ENCODE measurements at regions not wholly inside any gene's neighbourhood (a gene's known extent, or its start where the extent isn't known, plus 50 kb on each side); places are given as distances from the start of the nearest gene placed in this dataset.
A peak's percentile ranks its signal among the peaks of the same experiment; 100 is the strongest.

DNA sequence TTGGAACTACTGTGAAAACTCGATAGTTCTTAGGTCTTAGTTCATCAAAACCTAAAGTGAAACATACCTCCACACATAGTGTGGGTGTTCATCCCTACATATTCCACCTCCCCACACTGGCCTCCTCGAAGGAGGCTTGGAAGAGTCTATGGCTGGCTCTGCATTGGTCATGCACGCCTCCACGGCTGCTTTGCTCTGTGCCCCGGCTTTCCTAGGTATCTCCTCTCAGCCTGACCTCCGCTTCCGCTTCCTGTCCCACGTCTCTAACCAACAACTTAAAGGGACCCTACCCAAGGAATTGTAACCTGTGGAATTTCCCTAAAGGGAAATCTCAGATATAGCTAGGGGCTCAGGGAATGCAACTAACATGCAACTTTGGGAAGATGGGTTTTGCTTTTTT, 79.7 kb upstream of the MBNL2 start:
- no peaks in the 10 kb centered on the region for H3K27me3 Mint-ChIP-seq (ENCODE audit: insufficient read depth, unreplicated experiment)
- POLR2A ChIA-PET: interaction anchor here (0.5 kb wide), 1 partner anchor 154 kb away, joined by 8 read pairs; no protein-coding TSS in a partner anchor

DNA sequence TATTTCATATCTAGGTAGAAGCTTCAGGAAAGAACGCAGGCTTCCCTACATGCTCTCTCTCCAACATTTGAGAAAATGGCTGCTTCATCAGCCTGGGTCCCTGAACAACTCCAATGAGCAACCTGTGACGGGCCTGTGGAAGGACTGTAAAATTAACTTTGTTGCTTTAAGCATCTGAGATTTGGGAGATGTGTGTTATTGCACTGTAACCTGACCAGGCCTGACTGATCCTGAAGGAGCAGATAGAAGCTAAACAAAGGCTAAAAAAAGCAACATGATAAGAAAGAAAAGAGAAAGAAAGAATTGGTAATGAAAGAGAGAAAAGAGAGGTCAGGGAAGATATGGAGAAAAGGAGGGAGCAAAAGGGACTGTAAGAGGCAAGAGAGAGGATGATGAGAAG, 77.1 kb upstream of the MBNL2 start:
- Mint-ChIP-seq H3K4me1 (ENCODE audit: low read depth, unreplicated experiment) (peaks cover 32% of the 10 kb centered on the region), H3K36me3 (ENCODE audit: insufficient read depth, unreplicated experiment) (peaks cover 2% of the 10 kb centered on the region), H3K27me3 (ENCODE audit: insufficient read depth, unreplicated experiment) (no peaks in the 10 kb centered on the region), H3K27ac (ENCODE audit: unreplicated experiment) (no peak overlapping the region), H3K9me3 (ENCODE audit: unreplicated experiment) (no peaks in the 10 kb centered on the region), H3K4me3 (ENCODE audit: unreplicated experiment) (no peak overlapping the region)
- POLR2A ChIA-PET: no interaction called here
- CTCF ChIA-PET: no interaction called here
- BruUV-seq (replicated peaks): no TSS peak
- intact Hi-C loops (cut with micrococcal nuclease; ENCODE audit: unreplicated experiment): no loop called here
- H3K9me3 ChIP-seq: no peaks in the 10 kb centered on the region
- H3K36me3 ChIP-seq (ENCODE audit: control insufficient read depth, insufficient read depth, low read length): no peaks in the 10 kb centered on the region; the same call in none of the 2 replicates
- no peak for TF ChIP-seq CTCF (IDR thresholded peaks at IDR 0.05; ENCODE audit: insufficient read depth in 1 of 2, low read depth in 1 of 2, low read length in 1 of 2, severe bottlenecking in 1 of 2, unreplicated experiment in 1 of 2)
- peaks cover 16% of the 10 kb centered on the region for H3K4me1 ChIP-seq
- H3K27me3 ChIP-seq (replicated peaks; ENCODE audit: control insufficient read depth, insufficient read depth, low read length): no peaks in the 10 kb centered on the region
- no peak overlapping the region for H3K4me3 ChIP-seq (ENCODE audit: low read depth, low read length)
- DNase-seq: no peak

More for the DNA sequence above, 79.7 kb upstream of the MBNL2 start:
- H3K27ac Mint-ChIP-seq (ENCODE audit: unreplicated experiment): peak overlapping the region; percentile 91
- DNase-seq: peak; percentile 71 to 85
- H3K4me3 Mint-ChIP-seq (ENCODE audit: unreplicated experiment): peak overlapping the region; percentile 83
- CTCF ChIA-PET: interaction anchor here (1.3 to 4.0 kb wide), 2 partner anchors 33 to 70 kb away, joined by 4 to 33 read pairs; no protein-coding TSS in a partner anchor
- Histone ChIP-seq H3K9me3 (no peaks in the 10 kb centered on the region), H3K27me3 (replicated peaks; ENCODE audit: control insufficient read depth, insufficient read depth, low read length) (no peaks in the 10 kb centered on the region), H3K4me3 (ENCODE audit: low read depth, low read length) (peak overlapping the region; percentile 61), H3K4me1 (peaks cover 23% of the 10 kb centered on the region), H3K36me3 (ENCODE audit: control insufficient read depth, insufficient read depth, low read length) (no peaks in the 10 kb centered on the region; the same call in none of the 2 replicates)
- intact Hi-C loops (cut with micrococcal nuclease; ENCODE audit: unreplicated experiment): loop anchor here (5.0 kb wide), 1 partner anchor 115 kb away; no protein-coding TSS in a partner anchor
- no peaks in the 10 kb centered on the region for H3K9me3 Mint-ChIP-seq (ENCODE audit: unreplicated experiment)
- peaks cover 7% of the 10 kb centered on the region for H3K36me3 Mint-ChIP-seq (ENCODE audit: insufficient read depth, unreplicated experiment)
- TF ChIP-seq CTCF (IDR thresholded peaks at IDR 0.05; ENCODE audit: insufficient read depth in 1 of 2, low read depth in 1 of 2, low read length in 1 of 2, severe bottlenecking in 1 of 2, unreplicated experiment in 1 of 2): no peak
- peaks cover 37% of the 10 kb centered on the region for H3K4me1 Mint-ChIP-seq (ENCODE audit: low read depth, unreplicated experiment)
- BruUV-seq (replicated peaks): TSS peak; percentile 70

GRCh38 chr13:97148894-97149293, 73.2 kb upstream of the MBNL2 start:
- no peaks in the 10 kb centered on the region for H3K27me3 Mint-ChIP-seq (ENCODE audit: insufficient read depth, unreplicated experiment)
- peaks cover 6% of the 10 kb centered on the region for H3K4me1 Mint-ChIP-seq (ENCODE audit: low read depth, unreplicated experiment)
- Histone ChIP-seq H3K4me3 (ENCODE audit: low read depth, low read length) (no peak overlapping the region), H3K4me1 (no peaks in the 10 kb centered on the region), H3K27me3 (replicated peaks; ENCODE audit: control insufficient read depth, insufficient read depth, low read length) (no peaks in the 10 kb centered on the region), H3K9me3 (no peaks in the 10 kb centered on the region), H3K36me3 (ENCODE audit: control insufficient read depth, insufficient read depth, low read length) (no peaks in the 10 kb centered on the region; the same call in 1 of the 2 replicates)
- H3K4me3 Mint-ChIP-seq (ENCODE audit: unreplicated experiment): no peak overlapping the region
- H3K27ac Mint-ChIP-seq (ENCODE audit: unreplicated experiment): no peak overlapping the region
- no TSS peak for BruUV-seq (replicated peaks)
- TF ChIP-seq CTCF (IDR thresholded peaks at IDR 0.05; ENCODE audit: insufficient read depth in 1 of 2, low read depth in 1 of 2, low read length in 1 of 2, severe bottlenecking in 1 of 2, unreplicated experiment in 1 of 2): no peak
- H3K36me3 Mint-ChIP-seq (ENCODE audit: insufficient read depth, unreplicated experiment): no peaks in the 10 kb centered on the region
- intact Hi-C loops (cut with micrococcal nuclease; ENCODE audit: unreplicated experiment): no loop called here
- ChIA-PET CTCF (no interaction called here), POLR2A (no interaction called here)
- no peak for DNase-seq
- H3K9me3 Mint-ChIP-seq (ENCODE audit: unreplicated experiment): no peaks in the 10 kb centered on the region
